ENCODE measurements at regions not wholly inside any gene's neighbourhood (a gene's known extent, or its start where the extent isn't known, plus 50 kb on each side); places are given as distances from the start of the nearest gene placed in this dataset.
A peak's percentile ranks its signal among the peaks of the same experiment; 100 is the strongest.
"Not testable (repeated sequence)": the region's sequence is repeated elsewhere in the genome, so short reads cannot be mapped to it uniquely, and the experiment has no call there.

- DNase-seq (ENCODE audit: low spot score), result no peak
Measured at GRCh38 chr6:95866732-95867131, 149.0 kb upstream of the FUT9 start.

- no peak for DNase-seq (ENCODE audit: low spot score)
Measured at GRCh38 chr6:95867205-95867604, 148.6 kb upstream of the FUT9 start.

GRCh38 chr6:95877480-95877879 lies 138.3 kb upstream of the FUT9 start:
- no peak for DNase-seq (ENCODE audit: low spot score)

GRCh38 chr6:95879856-95880255 lies 135.9 kb upstream of the FUT9 start:
- DNase-seq (ENCODE audit: low spot score), result no peak

- no peak for DNase-seq (ENCODE audit: low spot score)
Measured at GRCh38 chr6:95882371-95882770, 133.4 kb upstream of the FUT9 start.

GRCh38 chr6:95888711-95889110 lies 127.1 kb upstream of the FUT9 start:
- DNase-seq (ENCODE audit: low spot score), result not testable (repeated sequence)

- DNase-seq (ENCODE audit: low spot score), result no peak
Measured at GRCh38 chr6:95905132-95905531, 110.6 kb upstream of the FUT9 start.

GRCh38 chr6:95917034-95917433 lies 98.7 kb upstream of the FUT9 start:
- no peak for DNase-seq (ENCODE audit: low spot score)

GRCh38 chr6:95923518-95923917 lies 92.3 kb upstream of the FUT9 start:
- DNase-seq (ENCODE audit: low spot score), result peak; percentile 3

- no peak for DNase-seq (ENCODE audit: low spot score)
Measured at GRCh38 chr6:95935736-95936135, 80.0 kb upstream of the FUT9 start.

- DNase-seq (ENCODE audit: low spot score), result no peak
Measured at GRCh38 chr6:95946906-95947305, 68.9 kb upstream of the FUT9 start.

GRCh38 chr6:95948324-95948723 lies 67.5 kb upstream of the FUT9 start:
- no peak for DNase-seq (ENCODE audit: low spot score)

- DNase-seq (ENCODE audit: low spot score), result no peak
Measured at GRCh38 chr6:95949985-95950384, 65.8 kb upstream of the FUT9 start.

GRCh38 chr6:95958686-95959085 lies 57.1 kb upstream of the FUT9 start:
- DNase-seq (ENCODE audit: low spot score), result no peak

GRCh38 chr6:95959261-95959660 lies 56.5 kb upstream of the FUT9 start:
- no peak for DNase-seq (ENCODE audit: low spot score)
